ENCODE measurements at regions not wholly inside any gene's neighbourhood (a gene's known extent, or its start where the extent isn't known, plus 50 kb on each side); places are given as distances from the start of the nearest gene placed in this dataset.
A peak's percentile ranks its signal among the peaks of the same experiment; 100 is the strongest.

- no peak for DNase-seq (ENCODE audit: low read depth)
These were observed 230.5 kb downstream of the PIK3C3 start for GRCh38 chr18:42185486-42185885.

- no peak for DNase-seq (ENCODE audit: low read depth)
These were observed 232.8 kb downstream of the PIK3C3 start for GRCh38 chr18:42187611-42188380.

- DNase-seq (ENCODE audit: low read depth): no peak
These were observed 235.6 kb downstream of the PIK3C3 start for GRCh38 chr18:42190643-42191042.

GRCh38 chr18:42192251-42193248 lies 237.5 kb downstream of the PIK3C3 start:
- peak; percentile 67 for DNase-seq (ENCODE audit: low read depth)

- no peak for DNase-seq (ENCODE audit: low read depth)
These were observed 241.6 kb downstream of the PIK3C3 start for GRCh38 chr18:42196651-42197050.

GRCh38 chr18:42201137-42201536 lies 246.1 kb downstream of the PIK3C3 start:
- no peak for DNase-seq (ENCODE audit: low read depth)

- DNase-seq (ENCODE audit: low read depth): no peak
These were observed 256.2 kb downstream of the PIK3C3 start for GRCh38 chr18:42211201-42211600.

GRCh38 chr18:42222557-42222956 lies 267.5 kb downstream of the PIK3C3 start:
- DNase-seq (ENCODE audit: low read depth): no peak

GRCh38 chr18:42228581-42228980 lies 273.5 kb downstream of the PIK3C3 start:
- DNase-seq (ENCODE audit: low read depth): no peak

- DNase-seq (ENCODE audit: low read depth): no peak
These were observed 274.5 kb downstream of the PIK3C3 start for GRCh38 chr18:42229211-42230210.

GRCh38 chr18:42230636-42231035 lies 275.6 kb downstream of the PIK3C3 start:
- DNase-seq (ENCODE audit: low read depth): no peak

- no peak for DNase-seq (ENCODE audit: low read depth)
These were observed 276.2 kb downstream of the PIK3C3 start for GRCh38 chr18:42231284-42231683.

- no peak for DNase-seq (ENCODE audit: low read depth)
These were observed 276.8 kb downstream of the PIK3C3 start for GRCh38 chr18:42231796-42232195.

GRCh38 chr18:42233908-42234307 lies 278.9 kb downstream of the PIK3C3 start:
- DNase-seq (ENCODE audit: low read depth): no peak

GRCh38 chr18:42242758-42243157 lies 287.7 kb downstream of the PIK3C3 start:
- no peak for DNase-seq (ENCODE audit: low read depth)

- DNase-seq (ENCODE audit: low read depth): no peak
These were observed 290.1 kb downstream of the PIK3C3 start for GRCh38 chr18:42245137-42245536.

- no peak for DNase-seq (ENCODE audit: low read depth)
These were observed 301.1 kb downstream of the PIK3C3 start for GRCh38 chr18:42255908-42256765.

- DNase-seq (ENCODE audit: low read depth): no peak
These were observed 303.4 kb downstream of the PIK3C3 start for GRCh38 chr18:42258301-42258965.

GRCh38 chr18:42261731-42262130 lies 306.7 kb downstream of the PIK3C3 start:
- DNase-seq (ENCODE audit: low read depth): no peak

- DNase-seq (ENCODE audit: low read depth): no peak
These were observed 309.5 kb downstream of the PIK3C3 start for GRCh38 chr18:42264497-42264896.

Data from non-pigmented ciliary epithelial cell (primary cell).